H9 (cell line): ENCODE measurements at regions not wholly inside any gene's neighbourhood (a gene's known extent, or its start where the extent isn't known, plus 50 kb on each side); places are given as distances from the start of the nearest gene placed in this dataset.

ENCODE experiments used
- DNase-seq: peaks from one replicate; pipeline ENCODE4 v3.0.0-alpha.2; 2017
- H2AFZ ChIP-seq: one replicate; pipeline ENCODE4 v1.6.1; 2013; ENCODE audit warnings: mild to moderate bottlenecking, low read length, control low read depth, moderate library complexity
- H2AK5ac ChIP-seq: 2 replicates; pipeline ENCODE4 v1.6.1; 2013; ENCODE audit warnings: low read length, control low read depth, mixed read lengths; ENCODE audit not compliant: insufficient read length
- H2BK120ac ChIP-seq: one replicate; pipeline ENCODE4 v1.6.1; 2013; ENCODE audit warnings: low read depth, mild to moderate bottlenecking, low read length, control low read depth, inconsistent platforms; ENCODE audit not compliant: poor library complexity, severe bottlenecking
- H2BK12ac ChIP-seq: 2 replicates; pipeline ENCODE4 v1.6.1; 2013; ENCODE audit warnings: low read length, control low read depth, mixed read lengths, low read depth; ENCODE audit not compliant: insufficient read length
- H2BK15ac ChIP-seq: 2 replicates; pipeline ENCODE4 v1.6.1; 2013; ENCODE audit warnings: low read depth, low read length, control low read depth
- H2BK20ac ChIP-seq: one replicate; pipeline ENCODE4 v1.6.1; 2013; ENCODE audit warnings: low read depth, mild to moderate bottlenecking, low read length, control low read depth, inconsistent platforms; ENCODE audit not compliant: poor library complexity, severe bottlenecking
- H2BK5ac ChIP-seq: 2 replicates; pipeline ENCODE4 v1.6.1; 2013; ENCODE audit warnings: low read length, control low read depth, mixed read lengths; ENCODE audit not compliant: insufficient read length
- H3K14ac ChIP-seq: 2 replicates; pipeline ENCODE4 v1.6.1; 2013; ENCODE audit warnings: low read length, control low read depth; ENCODE audit not compliant: insufficient read depth
- H3K18ac ChIP-seq: 2 replicates; pipeline ENCODE4 v1.6.1; 2013; ENCODE audit warnings: low read depth, mild to moderate bottlenecking, mixed read lengths, low read length, control low read depth; ENCODE audit not compliant: insufficient read length
- H3K23ac ChIP-seq: 2 replicates; pipeline ENCODE4 v1.6.1; 2013; ENCODE audit warnings: low read length, control low read depth, mixed read lengths, low read depth; ENCODE audit not compliant: insufficient read length
- H3K23me2 ChIP-seq: 2 replicates; pipeline ENCODE4 v1.6.1; 2013; ENCODE audit warnings: low read depth, mild to moderate bottlenecking, mixed read lengths, low read length, control low read depth; ENCODE audit not compliant: insufficient read length, poor library complexity, severe bottlenecking
- H3K27ac ChIP-seq: 2 replicates; pipeline ENCODE4 v1.5.1; 2013; ENCODE audit warnings: low read length, control low read depth, mixed read lengths, low read depth; ENCODE audit not compliant: insufficient read length
- H3K27me3 ChIP-seq: 2 replicates; pipeline ENCODE4 v1.6.1; 2013; ENCODE audit warnings: low read length, control low read depth, inconsistent platforms; ENCODE audit not compliant: insufficient read depth
- H3K4ac ChIP-seq: 2 replicates; pipeline ENCODE4 v1.6.1; 2013; ENCODE audit warnings: low read depth, mild to moderate bottlenecking, control low read depth, inconsistent platforms, low read length, moderate library complexity
- H3K4me1 ChIP-seq: 2 replicates; pipeline ENCODE4 v1.6.1; 2013; ENCODE audit warnings: low read length, control low read depth, inconsistent platforms; ENCODE audit not compliant: insufficient read depth
- H3K4me2 ChIP-seq: 2 replicates; pipeline ENCODE4 v1.6.1; 2013; ENCODE audit warnings: low read length, control low read depth, mixed read lengths; ENCODE audit not compliant: insufficient read length, insufficient read depth
- H3K56ac ChIP-seq: 2 replicates; pipeline ENCODE4 v1.6.1; 2013; ENCODE audit warnings: low read depth, mild to moderate bottlenecking, mixed read lengths, low read length, control low read depth; ENCODE audit not compliant: insufficient read length
- H3K79me1 ChIP-seq: 2 replicates; pipeline ENCODE4 v1.6.1; 2013; ENCODE audit warnings: low read depth, mild to moderate bottlenecking, moderate library complexity, low read length, control low read depth, inconsistent platforms; ENCODE audit not compliant: insufficient read depth, poor library complexity, severe bottlenecking
- H3K79me2 ChIP-seq: 2 replicates; pipeline ENCODE4 v1.6.1; 2013; ENCODE audit warnings: low read length, control low read depth, inconsistent platforms; ENCODE audit not compliant: insufficient read depth
- H3K9ac ChIP-seq: 2 replicates; pipeline ENCODE4 v1.6.1; 2013; ENCODE audit warnings: low read length, control low read depth, mixed read lengths; ENCODE audit not compliant: insufficient read length; ENCODE audit errors: extremely low read depth
- H3K9me3 ChIP-seq: one replicate; pipeline ENCODE4 v1.6.1; 2013; ENCODE audit warnings: low read depth, low read length, inconsistent platforms; ENCODE audit not compliant: control insufficient read depth
- H3T11ph ChIP-seq: one replicate; pipeline ENCODE4 v1.6.1; 2013; ENCODE audit warnings: mild to moderate bottlenecking, low read length, control low read depth, inconsistent platforms
- H4K20me1 ChIP-seq: one replicate; pipeline ENCODE4 v1.6.1; 2013; ENCODE audit not compliant: control insufficient read depth, insufficient read length, insufficient read depth
- H4K5ac ChIP-seq: 2 replicates; pipeline ENCODE4 v1.6.1; 2013; ENCODE audit warnings: low read depth, mild to moderate bottlenecking, mixed read lengths, low read length, control low read depth; ENCODE audit not compliant: insufficient read length
- H4K8ac ChIP-seq: replicated peaks from 2 replicates; pipeline ENCODE4 v1.6.1; 2013; ENCODE audit warnings: low read length, control low read depth, mixed read lengths, low read depth; ENCODE audit not compliant: insufficient read length
- H4K91ac ChIP-seq: 2 replicates; pipeline ENCODE4 v1.6.1; 2013; ENCODE audit warnings: low read depth, mild to moderate bottlenecking, moderate library complexity, mixed read lengths, low read length, control low read depth; ENCODE audit not compliant: insufficient read length
- H3K27ac Mint-ChIP-seq, 3 experiments: 2 replicates in 2 of 3; 3 replicates in 1 of 3; pipeline ENCODE4 v1.8.0; 2020 to 2021; ENCODE audit warnings: mixed read lengths in 3 of 3, mild to moderate bottlenecking in 1 of 3, moderate library complexity in 1 of 3
- H3K27me3 Mint-ChIP-seq: 2 replicates; pipeline ENCODE4 v1.8.0; 2021; ENCODE audit warnings: low read depth, mild to moderate bottlenecking, moderate library complexity, mixed read lengths
- H3K36me3 Mint-ChIP-seq, 3 experiments: 2 replicates in 2 of 3; 3 replicates in 1 of 3; pipeline ENCODE4 v1.8.0; 2020 to 2021; ENCODE audit warnings: low read depth in 3 of 3, mixed read lengths in 3 of 3; ENCODE audit not compliant: insufficient read depth in 1 of 3
- H3K4me1 Mint-ChIP-seq, 2 experiments: 2 replicates each; pipeline ENCODE4 v1.8.0; 2020; ENCODE audit warnings: mixed read lengths in 2 of 2
- H3K4me3 Mint-ChIP-seq, 2 experiments: 2 replicates in 1 of 2; 3 replicates in 1 of 2; pipeline ENCODE4 v1.8.0; 2020 to 2021; ENCODE audit warnings: mild to moderate bottlenecking in 2 of 2, mixed read lengths in 2 of 2, moderate library complexity in 1 of 2
- H3K9me3 Mint-ChIP-seq, 2 experiments: 2 replicates in 1 of 2; 3 replicates in 1 of 2; pipeline ENCODE4 v1.8.0; 2020; ENCODE audit warnings: mild to moderate bottlenecking in 2 of 2, mixed read lengths in 2 of 2, moderate library complexity in 1 of 2
- CTCF ChIP-seq: fragments of 200-600 bp; sonication (generic); conservative IDR thresholded peaks from 3 replicates; pipeline ENCODE4 v1.8.0; 2021; ENCODE audit warnings: antibody characterized with exemption, mild to moderate bottlenecking
- WGBS: extraction: QIAGEN DNeasy Blood & Tissue Kit; methylation state at CpG from one replicate; pipeline ENCODE4 v1.1.7; 2013; ENCODE audit warnings: missing lambda C conversion rate, low lambda C conversion rate, mixed read lengths; ENCODE audit not compliant: insufficient read length; ENCODE audit errors: extremely low coverage; 5-methylcytosine and 5-hydroxymethylcytosine counted together

- Histone ChIP-seq H3K79me1 (no peaks in the 10 kb centered on the region), H3K4me2 (no peak overlapping the region), H3K27me3 (no peaks in the 10 kb centered on the region), H3K23ac (no peak overlapping the region), H3K9ac (no peak overlapping the region), H2AFZ (no peak overlapping the region), H3T11ph (no peak overlapping the region), H3K4ac (no peak overlapping the region), H4K91ac (no peak overlapping the region), H4K20me1 (no peaks in the 10 kb centered on the region), H4K8ac (no peak overlapping the region), H2BK20ac (no peak overlapping the region), H2BK120ac (no peak overlapping the region), H3K18ac (no peak overlapping the region), H2BK5ac (no peak overlapping the region), H3K4me1 (no peaks in the 10 kb centered on the region), H2AK5ac (no peak overlapping the region), H3K27ac (no peak overlapping the region), H3K23me2 (no peaks in the 10 kb centered on the region), H3K56ac (no peak overlapping the region), H4K5ac (no peak overlapping the region), H3K14ac (no peak overlapping the region), H3K79me2 (no peaks in the 10 kb centered on the region), H3K9me3 (no peaks in the 10 kb centered on the region), H2BK15ac (no peak overlapping the region), H2BK12ac (no peak overlapping the region)
- peaks cover 52% of the 10 kb centered on the region for H3K27me3 Mint-ChIP-seq
- no CpG with 5 or more reads among the region's 4 CpGs for WGBS
- H3K4me3 Mint-ChIP-seq, result no peak overlapping the region
- H3K36me3 Mint-ChIP-seq, result peaks cover 0 to 7% (median 0%) of the 10 kb centered on the region in 3 experiments; a peak in 1 of 7 replicates
- no peak for TF ChIP-seq CTCF
- peaks cover 0 to 14% of the 10 kb centered on the region in 2 experiments; a peak in 3 of 5 replicates for H3K9me3 Mint-ChIP-seq
- H3K4me1 Mint-ChIP-seq, result no peaks in the 10 kb centered on the region
- DNase-seq, result no peak
- H3K27ac Mint-ChIP-seq, result no peak overlapping the region
These were observed 338.8 kb upstream of the CDH4 start for GRCh38 chr20:60913298-60913697.
